Heart right ventricle (tissue), 16 donors: ENCODE measurements at regions not wholly inside any gene's neighbourhood (a gene's known extent, or its start where the extent isn't known, plus 50 kb on each side); places are given as distances from the start of the nearest gene placed in this dataset.

Experiments used
- ATAC-seq, 8 donors: fragments of 200-7000 bp; cut with Tn5 transposase; one replicate each; pipeline ENCODE4 v1.9.1; 2020; ENCODE audit warnings: mild to moderate bottlenecking in 8 of 8, moderate library complexity in 8 of 8, moderate number of reproducible peaks in 1 of 8
- DNase-seq, 2 donors: peaks; one replicate each; pipeline ENCODE4 v3.0.0-alpha.2; 2020
- H3K27ac ChIP-seq, 10 donors: fragments of 200-600 bp; sonication (generic) in 2 of 10; one replicate each; pipeline versions ENCODE4 v1.5.0 to v1.8.0; 2020 to 2022; ENCODE audit warnings: mild to moderate bottlenecking in 3 of 10
- H3K27me3 ChIP-seq, 7 donors: fragments of 200-600 bp; one replicate each; pipeline ENCODE4 v1.8.0; 2021 to 2022; ENCODE audit warnings: mild to moderate bottlenecking in 2 of 7
- H3K36me3 ChIP-seq, 9 donors: fragments of 200-600 bp; sonication (generic) in 1 of 9; one replicate each; pipeline versions ENCODE4 v1.5.0 to v1.8.0; 2020 to 2022; ENCODE audit warnings: mild to moderate bottlenecking in 2 of 9
- H3K4me1 ChIP-seq, 9 donors: fragments of 200-600 bp; sonication (generic) in 1 of 9; one replicate each; pipeline versions ENCODE4 v1.5.0 to v1.8.0; 2020 to 2022; ENCODE audit warnings: mild to moderate bottlenecking in 4 of 9
- H3K4me3 ChIP-seq, 10 donors: fragments of 200-600 bp; sonication (generic) in 2 of 10; one replicate each; pipeline versions ENCODE4 v1.5.0 to v1.8.0; 2020 to 2022; ENCODE audit warnings: mild to moderate bottlenecking in 7 of 10, moderate library complexity in 2 of 10
- H3K9me3 ChIP-seq, 11 donors: fragments of 200-600 bp in 10 of 11; sonication (generic) in 2 of 11; one replicate each; pipeline versions ENCODE4 v1.5.0 to v1.8.0; 2013 to 2022; ENCODE audit warnings: mild to moderate bottlenecking in 2 of 11, control low read depth in 1 of 11, moderate library complexity in 1 of 11
- CTCF ChIP-seq, 9 donors: fragments of 200-600 bp; sonication (generic) in 2 of 9; IDR thresholded peaks; one replicate each; pipeline versions ENCODE4 v1.5.0 to v1.8.0; 2021 to 2022; ENCODE audit warnings: antibody characterized with exemption in 9 of 9, mild to moderate bottlenecking in 5 of 9, moderate library complexity in 1 of 9
- WGBS, 2 donors: extraction: QIAGEN DNeasy Blood & Tissue Kit; methylation state at CpG; one replicate each; pipeline ENCODE4 v1.1.7; 2013; ENCODE audit warnings: inconsistent platforms in 1 of 2; 5-methylcytosine and 5-hydroxymethylcytosine counted together
- intact Hi-C, 10 donors: fragments of 100-400 bp; cut with DNase I; formaldehyde crosslinking; loops; one replicate each; pipeline versions ENCODE4 v1.11.1 to v1.14.2; 2022
- donor health status: Arrhythmogenic right ventricular cardiomyopathy.
- donor health status: ischemic (EF 13 %, LVEDD 7.1; RV severe dilation, severe dysfunction).
- donor health status: healthy with polysubstance abuse.
- donor health status: DM: no; HTN: yes; CAD: no.
- donor health status: DM: no; HTN: no; CAD: no.
- donor health status: ischemic (EF 25% LVEDD 6.9; RV normal size, moderate dysfunction).
- donor health status: ischemic (EF 25% LVEDD 5.7; RV mildly dilated, moderate dysfunction).
- donor health status: healthy.
- donor health status: DM: yes; HTN: yes; CAD: no.
- donor health status: Ischemic cardiomyopathy.
- donor health status: ischemic (EF 35%, LVEDD 5.7; RV mildly dilated, moderate dysfunction).
- donor health status: nonischemic (EF 11% LVEDD 7.7; RV severe dilation, severe dysfunction).
- donor health status: DM: yes; HTN: yes; CAD: no.
- donor health status: PGD.
- donor health status: ischemic (EF 29% LVEDD 5.4; RV normal size, mild dysfunction).
- donor health status: nonischemic (EF 23%, LVEDD 6.1; RV moderate dilation, normal function).

- H3K36me3 ChIP-seq: no peaks in the 10 kb centered on the region
- 81 to 86% methylated on average over 5 of the region's 5 CpGs for WGBS, 2 donors
- intact Hi-C loops: loop anchor here in 1 of 10 donors (10.0 kb wide), 1 partner anchor 1566 kb away; the partner anchor contains the start of gene ID2
- H3K27me3 ChIP-seq: no peaks in the 10 kb centered on the region
- H3K4me3 ChIP-seq: no peak overlapping the region
- DNase-seq: no peak
- peaks cover 0 to 10% (median 0%) of the 10 kb centered on the region in 9 donors for H3K4me1 ChIP-seq
- H3K9me3 ChIP-seq: peaks cover 0 to 12% (median 0%) of the 10 kb centered on the region in 11 donors
- TF ChIP-seq CTCF (IDR thresholded peaks at IDR 0.05): no peak
- H3K27ac ChIP-seq: no peak overlapping the region
- ATAC-seq: no peak
Measured at GRCh38 chr2:7118606-7119131, 201.5 kb downstream of the RNF144A start.

GRCh38 chr2:7119132-7119835, 202.1 kb downstream of the RNF144A start:
- Histone ChIP-seq H3K9me3 (peaks cover 0 to 6% (median 0%) of the 10 kb centered on the region in 11 donors), H3K36me3 (no peaks in the 10 kb centered on the region), H3K4me3 (no peak overlapping the region), H3K4me1 (peaks cover 0 to 10% (median 0%) of the 10 kb centered on the region in 9 donors), H3K27ac (no peak overlapping the region), H3K27me3 (no peaks in the 10 kb centered on the region)
- peak in 7 of 8 donors; percentile 28 to 72 (median 51) for ATAC-seq
- intact Hi-C loops: loop anchor here in 1 of 10 donors (10.0 kb wide), 1 partner anchor 1566 kb away; the partner anchor contains the start of gene ID2
- 47 to 60% methylated on average over 8 of the region's 8 CpGs for WGBS, 2 donors
- peak in 8 of 9 donors; percentile 5 to 62 (median 52) for TF ChIP-seq CTCF (IDR thresholded peaks at IDR 0.05)
- no peak for DNase-seq

- no peak for TF ChIP-seq CTCF (IDR thresholded peaks at IDR 0.05)
- intact Hi-C loops: no loop called here
Measured at GRCh38 chr2:7121851-7122250, 204.6 kb downstream of the RNF144A start.

GRCh38 chr2:7127156-7127555, 209.9 kb downstream of the RNF144A start:
- intact Hi-C loops: no loop called here

More at GRCh38 chr2:7121851-7122250, 204.6 kb downstream of the RNF144A start:
- H3K27me3 ChIP-seq: no peaks in the 10 kb centered on the region
- H3K9me3 ChIP-seq: peaks cover 0 to 5% (median 0%) of the 10 kb centered on the region in 11 donors
- DNase-seq (no peak), ATAC-seq (no peak)
- no peak overlapping the region for H3K4me3 ChIP-seq
- H3K27ac ChIP-seq: no peak overlapping the region
- peaks cover 0 to 10% (median 0%) of the 10 kb centered on the region in 9 donors for H3K4me1 ChIP-seq
- H3K36me3 ChIP-seq: no peaks in the 10 kb centered on the region
- 82 to 86% methylated on average over 5 of the region's 5 CpGs for WGBS, 2 donors

More at GRCh38 chr2:7127156-7127555, 209.9 kb downstream of the RNF144A start:
- peaks cover 0 to 5% (median 0%) of the 10 kb centered on the region in 11 donors for H3K9me3 ChIP-seq
- H3K4me3 ChIP-seq: no peak overlapping the region
- H3K36me3 ChIP-seq: no peaks in the 10 kb centered on the region
- no peak for TF ChIP-seq CTCF (IDR thresholded peaks at IDR 0.05)
- no peaks in the 10 kb centered on the region for H3K27me3 ChIP-seq
- WGBS, 2 donors: 96% methylated on average over 2 of the region's 2 CpGs
- H3K4me1 ChIP-seq: no peaks in the 10 kb centered on the region
- ATAC-seq: no peak
- no peak for DNase-seq
- no peak overlapping the region for H3K27ac ChIP-seq
